HG03439 (cell line): ENCODE measurements at regions not wholly inside any gene's neighbourhood (a gene's known extent, or its start where the extent isn't known, plus 50 kb on each side); places are given as distances from the start of the nearest gene placed in this dataset.

Source experiments
- ATAC-seq: cut with Tn5 transposase; IDR thresholded peaks from one replicate; pipeline ENCODE4 v1.9.1; 2021; ENCODE audit warnings: mild to moderate bottlenecking, moderate library complexity; ENCODE audit not compliant: unreplicated experiment

- no peak for ATAC-seq
These were observed 712.6 kb downstream of the SLC16A7 start for GRCh38 chr12:60308366-60308991.

- ATAC-seq: no peak
These were observed 716.1 kb downstream of the SLC16A7 start for GRCh38 chr12:60311940-60312339.

- no peak for ATAC-seq
These were observed 721.5 kb downstream of the SLC16A7 start for GRCh38 chr12:60317361-60317760.

- no peak for ATAC-seq
These were observed 728.9 kb downstream of the SLC16A7 start for GRCh38 chr12:60324746-60325145.

GRCh38 chr12:60333461-60333860, 737.6 kb downstream of the SLC16A7 start:
- ATAC-seq: no peak

GRCh38 chr12:60335745-60336144, 739.9 kb downstream of the SLC16A7 start:
- no peak for ATAC-seq

- no peak for ATAC-seq
These were observed 742.2 kb downstream of the SLC16A7 start for GRCh38 chr12:60337839-60338549.

- no peak for ATAC-seq
These were observed 749.6 kb downstream of the SLC16A7 start for GRCh38 chr12:60345442-60345841.

- ATAC-seq: no peak
These were observed 753.6 kb downstream of the SLC16A7 start for GRCh38 chr12:60349232-60349978.

- no peak for ATAC-seq
These were observed 791.5 kb downstream of the SLC16A7 start for GRCh38 chr12:60387356-60387755.

- ATAC-seq: no peak
These were observed 795.2 kb downstream of the SLC16A7 start for GRCh38 chr12:60391051-60391450.

- no peak for ATAC-seq
These were observed 796.0 kb downstream of the SLC16A7 start for GRCh38 chr12:60391791-60392190.

- no peak for ATAC-seq
These were observed 797.3 kb downstream of the SLC16A7 start for GRCh38 chr12:60393093-60393492.

GRCh38 chr12:60394665-60395064, 798.8 kb downstream of the SLC16A7 start:
- no peak for ATAC-seq

GRCh38 chr12:60398547-60398946, 802.7 kb downstream of the SLC16A7 start:
- no peak for ATAC-seq

GRCh38 chr12:60399064-60399463, 803.2 kb downstream of the SLC16A7 start:
- ATAC-seq: no peak

- ATAC-seq: no peak
These were observed 807.2 kb downstream of the SLC16A7 start for GRCh38 chr12:60402996-60403395.

GRCh38 chr12:60415351-60415750, 819.5 kb downstream of the SLC16A7 start:
- ATAC-seq: no peak

GRCh38 chr12:60419986-60420385, 824.2 kb downstream of the SLC16A7 start:
- no peak for ATAC-seq

GRCh38 chr12:60421741-60422140, 825.9 kb downstream of the SLC16A7 start:
- ATAC-seq: no peak

- no peak for ATAC-seq
These were observed 841.5 kb downstream of the SLC16A7 start for GRCh38 chr12:60437297-60437696.

GRCh38 chr12:60441577-60441976, 845.7 kb downstream of the SLC16A7 start:
- ATAC-seq: no peak
